ENCODE measurements at regions not wholly inside any gene's neighbourhood (a gene's known extent, or its start where the extent isn't known, plus 50 kb on each side); places are given as distances from the start of the nearest gene placed in this dataset.
"Not testable (repeated sequence)": the region's sequence is repeated elsewhere in the genome, so short reads cannot be mapped to it uniquely, and the experiment has no call there.

- not testable (repeated sequence) for TF ChIP-seq POLR2A (IDR thresholded peaks at IDR 0.05; ENCODE audit: low read depth, low read length); CTCF (conservative IDR thresholded peaks at IDR 0.05; ENCODE audit: low read depth, low read length); USF2 (IDR thresholded peaks at IDR 0.05; ENCODE audit: low read depth, low read length); MXI1 (IDR thresholded peaks at IDR 0.05; ENCODE audit: borderline replicate concordance, low read depth, low read length); MAFK (IDR thresholded peaks at IDR 0.05; ENCODE audit: low read depth, low read length); RFX5 (IDR thresholded peaks at IDR 0.05; ENCODE audit: low read depth, low read length); SMC3 (IDR thresholded peaks at IDR 0.05; ENCODE audit: low read depth, low read length); RCOR1 (IDR thresholded peaks at IDR 0.05; ENCODE audit: insufficient replicate concordance, low read length)
Measured at GRCh38 chr5:111819028-111819427, 62.0 kb upstream of the NREP start.
